Heart right ventricle (tissue), 16 donors: ENCODE measurements at regions not wholly inside any gene's neighbourhood (a gene's known extent, or its start where the extent isn't known, plus 50 kb on each side); places are given as distances from the start of the nearest gene placed in this dataset.

Source experiments
- ATAC-seq, 8 donors: fragments of 200-7000 bp; cut with Tn5 transposase; one replicate each; pipeline ENCODE4 v1.9.1; 2020; ENCODE audit warnings: mild to moderate bottlenecking in 8 of 8, moderate library complexity in 8 of 8, moderate number of reproducible peaks in 1 of 8
- DNase-seq, 2 donors: peaks; one replicate each; pipeline ENCODE4 v3.0.0-alpha.2; 2020
- H3K27ac ChIP-seq, 10 donors: fragments of 200-600 bp; sonication (generic) in 2 of 10; one replicate each; pipeline versions ENCODE4 v1.5.0 to v1.8.0; 2020 to 2022; ENCODE audit warnings: mild to moderate bottlenecking in 3 of 10
- H3K27me3 ChIP-seq, 7 donors: fragments of 200-600 bp; one replicate each; pipeline ENCODE4 v1.8.0; 2021 to 2022; ENCODE audit warnings: mild to moderate bottlenecking in 2 of 7
- H3K36me3 ChIP-seq, 9 donors: fragments of 200-600 bp; sonication (generic) in 1 of 9; one replicate each; pipeline versions ENCODE4 v1.5.0 to v1.8.0; 2020 to 2022; ENCODE audit warnings: mild to moderate bottlenecking in 2 of 9
- H3K4me1 ChIP-seq, 9 donors: fragments of 200-600 bp; sonication (generic) in 1 of 9; one replicate each; pipeline versions ENCODE4 v1.5.0 to v1.8.0; 2020 to 2022; ENCODE audit warnings: mild to moderate bottlenecking in 4 of 9
- H3K4me3 ChIP-seq, 10 donors: fragments of 200-600 bp; sonication (generic) in 2 of 10; one replicate each; pipeline versions ENCODE4 v1.5.0 to v1.8.0; 2020 to 2022; ENCODE audit warnings: mild to moderate bottlenecking in 7 of 10, moderate library complexity in 2 of 10
- H3K9me3 ChIP-seq, 11 donors: fragments of 200-600 bp in 10 of 11; sonication (generic) in 2 of 11; one replicate each; pipeline versions ENCODE4 v1.5.0 to v1.8.0; 2013 to 2022; ENCODE audit warnings: mild to moderate bottlenecking in 2 of 11, control low read depth in 1 of 11, moderate library complexity in 1 of 11
- WGBS, 2 donors: extraction: QIAGEN DNeasy Blood & Tissue Kit; methylation state at CpG; one replicate each; pipeline ENCODE4 v1.1.7; 2013; ENCODE audit warnings: inconsistent platforms in 1 of 2; 5-methylcytosine and 5-hydroxymethylcytosine counted together
- intact Hi-C, 10 donors: fragments of 100-400 bp; cut with DNase I; formaldehyde crosslinking; loops; one replicate each; pipeline versions ENCODE4 v1.11.1 to v1.14.2; 2022
- TF ChIP-seq, protein P1 (sequence below), 9 donors: fragments of 200-600 bp; sonication (generic) in 2 of 9; IDR thresholded peaks; one replicate each; pipeline versions ENCODE4 v1.5.0 to v1.8.0; 2021 to 2022; ENCODE audit warnings: antibody characterized with exemption in 9 of 9, mild to moderate bottlenecking in 5 of 9, moderate library complexity in 1 of 9
- donor health status: Arrhythmogenic right ventricular cardiomyopathy.
- donor health status: ischemic (EF 13 %, LVEDD 7.1; RV severe dilation, severe dysfunction).
- donor health status: healthy with polysubstance abuse.
- donor health status: DM: no; HTN: yes; CAD: no.
- donor health status: DM: no; HTN: no; CAD: no.
- donor health status: ischemic (EF 25% LVEDD 6.9; RV normal size, moderate dysfunction).
- donor health status: ischemic (EF 25% LVEDD 5.7; RV mildly dilated, moderate dysfunction).
- donor health status: healthy.
- donor health status: DM: yes; HTN: yes; CAD: no.
- donor health status: Ischemic cardiomyopathy.
- donor health status: ischemic (EF 35%, LVEDD 5.7; RV mildly dilated, moderate dysfunction).
- donor health status: nonischemic (EF 11% LVEDD 7.7; RV severe dilation, severe dysfunction).
- donor health status: DM: yes; HTN: yes; CAD: no.
- donor health status: PGD.
- donor health status: ischemic (EF 29% LVEDD 5.4; RV normal size, mild dysfunction).
- donor health status: nonischemic (EF 23%, LVEDD 6.1; RV moderate dilation, normal function).

DNA sequence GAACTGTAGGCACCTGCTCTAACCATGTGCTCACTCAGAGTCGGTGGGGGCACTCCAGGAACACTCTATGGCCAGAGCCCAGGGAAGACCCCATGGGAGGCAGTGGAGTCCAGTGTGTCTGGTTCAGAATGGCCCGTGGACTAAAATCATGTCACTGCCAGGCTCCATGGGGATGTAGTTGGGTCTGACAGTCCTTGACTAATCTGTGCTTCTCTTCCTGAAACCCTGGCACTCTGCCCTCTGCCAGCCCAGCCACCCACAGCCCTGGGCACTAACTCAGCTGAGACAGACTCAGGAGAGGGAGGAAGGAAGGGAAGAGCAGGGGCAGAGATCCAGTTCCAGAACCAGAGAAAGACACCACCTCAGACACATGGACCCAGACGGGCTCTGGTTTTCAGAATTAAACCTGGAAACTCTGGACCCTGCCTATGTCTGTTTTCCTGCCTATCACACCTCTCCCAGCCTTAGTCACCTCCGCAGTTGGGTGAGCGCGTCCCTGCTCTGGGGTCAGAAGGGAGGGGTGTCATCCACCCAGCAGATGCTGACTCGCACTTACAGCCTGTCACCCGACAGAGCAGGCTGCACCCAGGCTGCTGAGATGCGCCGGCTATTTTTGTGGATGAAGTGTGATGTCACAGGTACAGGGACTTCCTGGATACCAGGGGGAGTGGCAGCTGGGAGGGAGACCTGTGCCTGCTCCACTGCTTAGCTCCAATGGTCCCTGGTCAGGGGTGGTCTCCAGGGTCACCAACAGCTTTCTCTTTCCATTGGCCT is 56.8 kb upstream of the INSYN1 start:
- peak overlapping the region in 2 of 10 donors; percentile 43 to 59 for H3K27ac ChIP-seq
- WGBS, 2 donors: 39 to 52% methylated on average over 10 of the region's 10 CpGs
- intact Hi-C loops: loop anchor here in 1 of 10 donors (10.0 kb wide), 1 partner anchor 115 kb away; the partner anchor contains the start of gene LOXL1

DNA sequence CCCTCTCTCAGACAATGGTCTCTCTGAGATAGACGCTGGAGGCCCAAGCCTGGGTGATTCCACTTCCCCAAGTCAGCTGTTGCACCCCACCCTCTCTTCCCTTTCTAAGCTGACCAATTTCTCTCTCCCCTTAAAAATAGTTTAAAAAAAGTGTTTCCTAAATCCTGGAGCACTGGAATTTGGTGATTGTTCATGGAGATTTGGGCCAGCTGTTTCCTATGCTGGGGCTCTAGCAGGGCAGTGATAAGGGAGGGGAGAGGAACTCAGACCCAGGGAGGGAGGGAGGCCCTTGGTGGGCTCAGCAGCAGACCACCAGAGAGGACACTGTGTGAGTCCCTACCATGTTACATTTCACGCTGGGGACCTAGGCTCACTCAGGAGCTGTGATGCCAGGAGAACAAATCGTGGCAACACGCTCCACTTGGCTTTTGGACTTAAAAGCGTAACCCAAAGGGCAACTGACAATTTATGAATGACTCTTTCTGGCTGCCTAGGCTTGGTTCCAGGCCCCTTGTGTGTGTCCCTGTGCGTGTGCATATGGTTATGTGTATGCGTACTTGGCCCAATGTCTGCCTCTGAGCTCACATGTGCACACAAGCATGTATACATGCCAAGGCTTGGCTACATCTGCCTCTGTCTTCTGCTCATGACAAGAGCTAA is 59.8 kb upstream of the INSYN1 start:
- Histone ChIP-seq H3K27me3 (no peaks in the 10 kb centered on the region), H3K27ac (no peak overlapping the region), H3K36me3 (no peaks in the 10 kb centered on the region), H3K9me3 (no peaks in the 10 kb centered on the region), H3K4me1 (peaks cover 0 to 12% (median 0%) of the 10 kb centered on the region in 9 donors), H3K4me3 (no peak overlapping the region)
- TF ChIP-seq, protein P1, sequence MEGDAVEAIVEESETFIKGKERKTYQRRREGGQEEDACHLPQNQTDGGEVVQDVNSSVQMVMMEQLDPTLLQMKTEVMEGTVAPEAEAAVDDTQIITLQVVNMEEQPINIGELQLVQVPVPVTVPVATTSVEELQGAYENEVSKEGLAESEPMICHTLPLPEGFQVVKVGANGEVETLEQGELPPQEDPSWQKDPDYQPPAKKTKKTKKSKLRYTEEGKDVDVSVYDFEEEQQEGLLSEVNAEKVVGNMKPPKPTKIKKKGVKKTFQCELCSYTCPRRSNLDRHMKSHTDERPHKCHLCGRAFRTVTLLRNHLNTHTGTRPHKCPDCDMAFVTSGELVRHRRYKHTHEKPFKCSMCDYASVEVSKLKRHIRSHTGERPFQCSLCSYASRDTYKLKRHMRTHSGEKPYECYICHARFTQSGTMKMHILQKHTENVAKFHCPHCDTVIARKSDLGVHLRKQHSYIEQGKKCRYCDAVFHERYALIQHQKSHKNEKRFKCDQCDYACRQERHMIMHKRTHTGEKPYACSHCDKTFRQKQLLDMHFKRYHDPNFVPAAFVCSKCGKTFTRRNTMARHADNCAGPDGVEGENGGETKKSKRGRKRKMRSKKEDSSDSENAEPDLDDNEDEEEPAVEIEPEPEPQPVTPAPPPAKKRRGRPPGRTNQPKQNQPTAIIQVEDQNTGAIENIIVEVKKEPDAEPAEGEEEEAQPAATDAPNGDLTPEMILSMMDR (IDR thresholded peaks at IDR 0.05): no peak
- intact Hi-C loops: no loop called here
- WGBS, 2 donors: 64 to 69% methylated on average over 7 of the region's 7 CpGs
- no peak for ATAC-seq
- no peak for DNase-seq

More for the DNA sequence above, 56.8 kb upstream of the INSYN1 start:
- no peaks in the 10 kb centered on the region for H3K36me3 ChIP-seq
- no peaks in the 10 kb centered on the region for H3K9me3 ChIP-seq
- peak in 1 of 2 donors; percentile 33 for DNase-seq
- H3K4me3 ChIP-seq: no peak overlapping the region
- TF ChIP-seq, protein P1 (IDR thresholded peaks at IDR 0.05): no peak
- H3K4me1 ChIP-seq: peaks cover 0 to 12% (median 0%) of the 10 kb centered on the region in 9 donors
- no peaks in the 10 kb centered on the region for H3K27me3 ChIP-seq
- ATAC-seq: peak; percentile 39 to 90 (median 78)

DNA sequence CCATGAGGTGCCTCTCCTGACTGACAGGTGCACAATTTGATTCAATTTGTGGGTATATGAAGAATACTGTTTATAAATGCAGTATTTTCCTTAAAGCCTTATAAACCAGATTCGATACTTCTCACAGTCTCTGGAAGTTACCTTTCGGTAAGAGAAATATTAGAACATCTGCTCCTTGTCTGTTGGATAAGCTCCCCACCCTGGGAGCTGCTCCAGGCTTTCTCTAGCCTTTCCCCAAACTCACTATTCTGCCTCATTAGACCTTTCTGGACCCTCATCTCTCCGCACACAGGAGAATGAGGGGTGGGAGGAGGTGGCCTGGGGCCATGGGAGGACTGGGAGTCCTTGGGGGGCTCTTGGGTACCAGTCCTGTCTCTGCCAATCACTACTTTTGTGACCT is 59.8 kb upstream of the TBC1D21 start:
- intact Hi-C loops: no loop called here
- Histone ChIP-seq H3K36me3 (no peaks in the 10 kb centered on the region), H3K27ac (no peak overlapping the region), H3K9me3 (no peaks in the 10 kb centered on the region), H3K4me1 (peaks cover 0 to 12% (median 0%) of the 10 kb centered on the region in 9 donors), H3K4me3 (no peak overlapping the region), H3K27me3 (no peaks in the 10 kb centered on the region)
- ATAC-seq: no peak
- 61 to 69% methylated on average over 3 of the region's 3 CpGs for WGBS, 2 donors
- no peak for DNase-seq
- TF ChIP-seq, protein P1 (IDR thresholded peaks at IDR 0.05): no peak

DNA sequence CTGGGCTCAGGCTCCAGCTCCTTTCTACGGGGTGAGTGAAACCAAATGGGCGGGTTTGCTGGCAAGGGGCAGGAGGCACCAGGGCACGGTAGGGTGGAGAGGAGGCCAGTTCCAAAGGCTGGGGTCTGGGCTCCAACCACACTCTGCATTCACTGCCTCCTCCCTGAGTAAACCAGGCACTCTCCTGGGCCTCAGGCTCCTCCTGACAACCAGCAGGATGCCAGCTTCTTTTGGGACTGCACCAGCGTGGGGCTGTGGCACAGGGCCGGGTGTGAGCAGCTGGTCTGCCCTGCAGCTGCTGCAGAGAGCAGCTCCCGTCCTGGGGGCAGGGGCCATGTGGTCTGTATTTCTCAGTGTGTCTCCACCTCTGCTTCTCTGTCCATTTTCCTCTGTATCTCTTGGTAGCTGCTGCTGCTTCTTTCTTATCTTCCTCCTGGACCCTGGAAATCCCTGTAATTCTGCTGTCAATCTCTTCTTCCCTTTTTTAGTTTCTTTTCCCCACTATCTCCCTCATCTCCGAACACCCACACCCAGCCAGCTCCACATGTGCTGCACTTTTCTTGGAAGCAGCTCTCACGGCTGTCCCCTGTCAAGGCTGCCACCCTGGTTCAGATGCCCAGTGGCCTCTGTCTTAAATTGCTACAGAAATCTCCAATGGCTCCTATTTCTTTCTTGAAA is 54.9 kb upstream of the TBC1D21 start:
- no peak for ATAC-seq

More for the DNA sequence above, 54.9 kb upstream of the TBC1D21 start:
- intact Hi-C loops: no loop called here
- no peaks in the 10 kb centered on the region for H3K36me3 ChIP-seq
- no peak for DNase-seq
- no peaks in the 10 kb centered on the region for H3K9me3 ChIP-seq
- H3K27me3 ChIP-seq: peaks cover 0 to 3% (median 0%) of the 10 kb centered on the region in 7 donors
- H3K4me1 ChIP-seq: no peaks in the 10 kb centered on the region
- H3K27ac ChIP-seq: no peak overlapping the region
- TF ChIP-seq, protein P1 (IDR thresholded peaks at IDR 0.05): no peak
- WGBS, 2 donors: 57 to 62% methylated on average over 8 of the region's 8 CpGs
- no peak overlapping the region for H3K4me3 ChIP-seq
